Upper lobe of right lung (tissue), 1 donor: ENCODE measurements at regions not wholly inside any gene's neighbourhood (a gene's known extent, or its start where the extent isn't known, plus 50 kb on each side); places are given as distances from the start of the nearest gene placed in this dataset.

ENCODE experiments used
- ATAC-seq: fragments of 200-7000 bp; cut with Tn5 transposase; one replicate; pipeline ENCODE4 v1.9.1; 2020; ENCODE audit warnings: mild to moderate bottlenecking, moderate library complexity
- DNase-seq: peaks from one replicate; pipeline ENCODE4 v3.0.0-alpha.2; 2020
- H3K27ac ChIP-seq: fragments of 200-600 bp; one replicate; pipeline ENCODE4 v1.8.0; 2022
- H3K27me3 ChIP-seq: fragments of 200-600 bp; one replicate; pipeline ENCODE4 v1.8.0; 2022; ENCODE audit warnings: mild to moderate bottlenecking
- H3K36me3 ChIP-seq: fragments of 200-600 bp; one replicate; pipeline ENCODE4 v1.8.0; 2022
- H3K4me1 ChIP-seq: fragments of 200-600 bp; one replicate; pipeline ENCODE4 v1.8.0; 2022
- H3K4me3 ChIP-seq: fragments of 200-600 bp; one replicate; pipeline ENCODE4 v1.8.0; 2022; ENCODE audit warnings: mild to moderate bottlenecking
- H3K9me3 ChIP-seq: fragments of 200-600 bp; one replicate; pipeline ENCODE4 v1.8.0; 2022
- intact Hi-C: fragments of 100-400 bp; cut with DNase I; formaldehyde crosslinking; loops from one replicate; pipeline ENCODE4 v1.11.0; 2022
- TF ChIP-seq, protein P1 (sequence below): fragments of 200-600 bp; IDR thresholded peaks from one replicate; pipeline ENCODE4 v1.8.0; 2022; ENCODE audit warnings: antibody characterized with exemption
- donor health status: DM: no; HTN: yes; CAD: no; lungs with severe emphysema.

DNA sequence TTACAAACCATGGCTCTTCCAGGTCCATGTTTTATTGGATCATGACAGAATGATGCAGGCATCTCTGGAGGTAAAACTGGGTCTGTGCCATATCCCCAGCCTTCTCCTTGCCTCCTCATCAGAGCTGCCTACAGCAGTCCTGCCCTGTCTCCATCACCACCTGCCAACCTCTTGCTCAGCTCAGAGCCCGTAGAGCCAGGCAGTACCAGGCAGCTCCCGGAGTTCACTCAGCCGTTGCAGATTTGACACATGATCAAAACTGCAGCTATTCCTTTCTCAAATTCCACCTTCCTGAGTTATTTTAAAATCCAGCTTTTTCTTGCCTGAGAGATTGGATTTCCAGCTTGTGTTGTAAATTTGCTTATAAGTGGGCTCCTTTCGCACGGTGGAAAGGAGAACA lies 218.2 kb upstream of the CELF4 start:
- DNase-seq (no peak), ATAC-seq (no peak)
- intact Hi-C loops = no loop called here

DNA sequence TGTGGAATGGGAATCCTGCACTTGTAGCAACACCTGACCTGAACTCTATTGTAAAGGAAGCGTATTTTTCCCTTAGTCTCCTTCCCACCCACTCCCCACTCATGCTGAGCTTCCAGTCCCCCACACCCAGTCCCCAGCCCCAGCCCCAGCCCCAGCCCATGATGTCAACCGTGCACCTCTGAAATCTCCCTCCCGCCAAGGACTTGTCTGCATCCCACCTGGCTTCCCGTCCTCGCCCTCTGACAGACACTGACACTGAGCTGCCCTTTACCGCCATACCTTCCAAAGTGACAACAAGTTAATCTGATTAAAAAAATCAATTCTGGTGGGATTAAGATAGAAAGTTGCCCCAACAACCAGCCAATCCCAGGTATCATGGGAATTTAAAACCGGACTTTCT lies 213.6 kb upstream of the CELF4 start:
- DNase-seq = no peak
- Histone ChIP-seq H3K4me3 (no peak overlapping the region), H3K4me1 (no peaks in the 10 kb centered on the region), H3K9me3 (no peaks in the 10 kb centered on the region), H3K27me3 (no peaks in the 10 kb centered on the region), H3K36me3 (no peaks in the 10 kb centered on the region), H3K27ac (no peak overlapping the region)
- ATAC-seq = no peak
- TF ChIP-seq, protein P1, sequence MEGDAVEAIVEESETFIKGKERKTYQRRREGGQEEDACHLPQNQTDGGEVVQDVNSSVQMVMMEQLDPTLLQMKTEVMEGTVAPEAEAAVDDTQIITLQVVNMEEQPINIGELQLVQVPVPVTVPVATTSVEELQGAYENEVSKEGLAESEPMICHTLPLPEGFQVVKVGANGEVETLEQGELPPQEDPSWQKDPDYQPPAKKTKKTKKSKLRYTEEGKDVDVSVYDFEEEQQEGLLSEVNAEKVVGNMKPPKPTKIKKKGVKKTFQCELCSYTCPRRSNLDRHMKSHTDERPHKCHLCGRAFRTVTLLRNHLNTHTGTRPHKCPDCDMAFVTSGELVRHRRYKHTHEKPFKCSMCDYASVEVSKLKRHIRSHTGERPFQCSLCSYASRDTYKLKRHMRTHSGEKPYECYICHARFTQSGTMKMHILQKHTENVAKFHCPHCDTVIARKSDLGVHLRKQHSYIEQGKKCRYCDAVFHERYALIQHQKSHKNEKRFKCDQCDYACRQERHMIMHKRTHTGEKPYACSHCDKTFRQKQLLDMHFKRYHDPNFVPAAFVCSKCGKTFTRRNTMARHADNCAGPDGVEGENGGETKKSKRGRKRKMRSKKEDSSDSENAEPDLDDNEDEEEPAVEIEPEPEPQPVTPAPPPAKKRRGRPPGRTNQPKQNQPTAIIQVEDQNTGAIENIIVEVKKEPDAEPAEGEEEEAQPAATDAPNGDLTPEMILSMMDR = no peak
- intact Hi-C loops = no loop called here

More for the DNA sequence above, 218.2 kb upstream of the CELF4 start:
- H3K4me3 ChIP-seq = no peak overlapping the region
- no peak overlapping the region for H3K27ac ChIP-seq
- no peaks in the 10 kb centered on the region for H3K4me1 ChIP-seq
- H3K27me3 ChIP-seq = no peaks in the 10 kb centered on the region
- TF ChIP-seq, protein P1 = no peak
- H3K9me3 ChIP-seq = no peaks in the 10 kb centered on the region
- no peaks in the 10 kb centered on the region for H3K36me3 ChIP-seq

DNA sequence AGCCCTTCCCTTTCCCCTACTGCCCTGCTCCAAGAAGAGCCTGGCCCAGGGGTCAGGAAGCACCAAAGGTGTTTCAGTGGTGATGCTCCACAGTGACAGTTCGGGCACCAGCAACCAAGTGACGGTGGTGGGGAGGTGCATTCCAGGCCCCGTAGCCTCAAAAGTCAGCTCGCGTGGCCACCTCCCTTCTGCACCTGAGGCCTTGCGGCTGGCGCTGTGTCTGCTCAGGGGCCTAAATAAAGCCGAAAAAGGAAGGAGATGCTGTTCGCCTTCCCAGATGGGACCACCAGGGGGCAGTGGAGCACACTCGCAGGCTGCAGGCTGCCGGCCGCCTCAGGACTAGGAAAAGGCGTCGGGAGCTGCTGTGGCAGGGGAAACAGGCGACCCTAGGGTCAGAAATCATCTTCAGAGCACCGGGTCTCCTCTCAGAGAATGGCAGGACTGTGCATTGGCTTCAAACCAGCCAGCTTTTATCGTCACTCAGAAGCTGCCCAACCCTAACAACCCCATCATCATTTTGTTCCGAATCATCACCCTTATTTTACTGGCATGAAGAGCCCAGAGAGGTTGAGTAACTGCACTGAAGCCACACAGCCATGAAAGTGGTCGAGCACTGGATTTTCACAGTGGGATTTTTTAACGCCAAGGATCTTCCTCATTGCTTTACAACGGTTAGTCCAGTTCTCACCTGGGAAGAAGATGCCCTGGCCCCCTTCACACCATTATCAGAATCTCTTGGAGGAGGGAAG lies 213.0 kb upstream of the CELF4 start:
- intact Hi-C loops = no loop called here
- Histone ChIP-seq H3K4me3 (no peak overlapping the region), H3K9me3 (no peaks in the 10 kb centered on the region), H3K4me1 (no peaks in the 10 kb centered on the region), H3K27me3 (no peaks in the 10 kb centered on the region), H3K27ac (no peak overlapping the region), H3K36me3 (no peaks in the 10 kb centered on the region)
- TF ChIP-seq, protein P1 = peak; percentile 70
- peak; percentile 83 for DNase-seq
- peak; percentile 83 for ATAC-seq

DNA sequence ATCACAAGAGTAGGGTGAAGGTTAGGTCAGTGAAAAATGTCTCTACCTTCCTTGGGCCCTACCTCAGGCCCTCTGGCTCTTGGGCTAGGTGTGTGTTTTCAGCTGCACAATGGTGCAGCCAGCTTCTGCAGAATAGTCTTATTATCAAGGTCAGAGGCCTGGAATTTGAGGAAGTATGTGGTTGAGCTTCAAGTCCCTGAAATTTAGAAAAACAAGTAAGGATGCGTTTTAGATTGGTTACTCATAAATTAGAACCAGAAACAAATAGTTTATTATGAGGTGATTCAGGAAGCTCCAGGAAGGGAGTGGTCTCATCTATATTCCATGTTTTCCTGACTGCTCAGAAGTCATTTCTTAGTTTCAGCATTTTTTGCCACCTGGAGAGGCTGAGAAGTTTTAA lies 204.2 kb upstream of the CELF4 start:
- DNase-seq (no peak), ATAC-seq (no peak)
- H3K27me3 ChIP-seq = no peaks in the 10 kb centered on the region
- H3K4me1 ChIP-seq = no peaks in the 10 kb centered on the region
- TF ChIP-seq, protein P1 = no peak
- H3K27ac ChIP-seq = no peak overlapping the region
- H3K9me3 ChIP-seq = no peaks in the 10 kb centered on the region
- no peak overlapping the region for H3K4me3 ChIP-seq
- no peaks in the 10 kb centered on the region for H3K36me3 ChIP-seq
- intact Hi-C loops = no loop called here

DNA sequence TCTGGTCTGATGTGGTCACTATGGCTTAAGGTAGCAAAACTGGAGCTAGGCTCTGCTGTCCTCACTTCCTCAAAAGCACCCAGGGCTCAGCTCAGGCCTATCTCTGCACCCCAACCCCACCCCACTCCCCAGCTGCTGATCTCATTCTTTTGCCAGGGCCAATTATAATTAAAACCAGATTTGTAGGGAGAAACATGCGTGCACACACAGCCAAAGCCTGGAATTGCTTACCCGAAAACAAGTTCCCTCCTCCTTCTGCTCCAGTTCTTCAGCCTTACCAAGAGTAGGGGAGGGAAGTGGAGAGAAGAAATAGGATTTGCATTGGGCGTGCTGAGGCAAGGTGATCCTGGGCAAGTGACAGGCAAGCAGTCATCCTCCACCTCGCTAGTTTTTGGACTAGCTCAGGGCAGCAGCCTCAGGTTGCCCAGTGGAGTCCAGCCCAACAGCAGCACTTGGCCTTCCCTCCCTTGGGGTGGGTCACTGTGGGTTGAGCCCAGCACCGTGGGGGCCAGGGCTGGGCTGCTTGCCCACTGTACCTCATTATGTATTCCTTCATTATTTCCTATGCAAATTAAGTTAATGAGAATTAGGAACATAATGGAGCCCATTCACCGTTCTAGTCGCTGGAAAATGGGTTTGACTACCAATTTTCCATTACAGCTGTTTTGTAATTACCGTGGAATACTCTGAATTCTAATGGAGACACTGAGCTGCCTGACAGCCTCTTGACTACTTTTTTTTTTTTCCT lies 199.1 kb upstream of the CELF4 start:
- Histone ChIP-seq H3K4me1 (no peaks in the 10 kb centered on the region), H3K4me3 (no peak overlapping the region), H3K27me3 (no peaks in the 10 kb centered on the region), H3K9me3 (no peaks in the 10 kb centered on the region), H3K27ac (no peak overlapping the region), H3K36me3 (no peaks in the 10 kb centered on the region)
- TF ChIP-seq, protein P1 = no peak
- ATAC-seq (no peak), DNase-seq (no peak)
- intact Hi-C loops = no loop called here
